Endodermal cell (in vitro differentiated cells): ENCODE measurements at regions not wholly inside any gene's neighbourhood (a gene's known extent, or its start where the extent isn't known, plus 50 kb on each side); places are given as distances from the start of the nearest gene placed in this dataset.

Source experiments
- DNase-seq: peaks from one replicate; pipeline ENCODE4 v3.0.0-alpha.2; 2017
- H3K27ac ChIP-seq: 2 replicates; pipeline ENCODE4 v1.5.1; 2013; ENCODE audit warnings: mild to moderate bottlenecking, low read depth, low read length, moderate library complexity
- H3K27me3 ChIP-seq: 2 replicates; pipeline ENCODE4 v1.6.1; 2013; ENCODE audit warnings: mild to moderate bottlenecking, low read length, moderate library complexity; ENCODE audit not compliant: insufficient read depth, control insufficient read depth, poor library complexity, severe bottlenecking
- H3K36me3 ChIP-seq: 2 replicates; pipeline ENCODE4 v1.7.0; 2013; ENCODE audit warnings: mild to moderate bottlenecking, low read length, moderate library complexity; ENCODE audit not compliant: control insufficient read depth, insufficient read depth
- H3K4me1 ChIP-seq: one replicate; pipeline ENCODE4 v1.7.0; 2013; ENCODE audit warnings: low read length; ENCODE audit not compliant: control insufficient read depth, insufficient read depth
- H3K4me3 ChIP-seq: 2 replicates; pipeline ENCODE4 v1.5.1; 2013; ENCODE audit warnings: mild to moderate bottlenecking, low read length, moderate library complexity
- H3K9ac ChIP-seq: 2 replicates; pipeline ENCODE4 v1.6.1; 2013; ENCODE audit warnings: mild to moderate bottlenecking, low read length, moderate library complexity; ENCODE audit not compliant: poor library complexity, severe bottlenecking; ENCODE audit errors: extremely low read depth
- H3K9me3 ChIP-seq: 2 replicates; pipeline ENCODE4 v1.6.1; 2013; ENCODE audit warnings: mild to moderate bottlenecking, low read length, moderate library complexity; ENCODE audit not compliant: control insufficient read depth
- H3K27ac Mint-ChIP-seq: 2 replicates; pipeline ENCODE4 v1.8.0; 2020; ENCODE audit warnings: mixed read lengths
- H3K27me3 Mint-ChIP-seq: 2 replicates; pipeline ENCODE4 v1.8.0; 2021; ENCODE audit warnings: mild to moderate bottlenecking, mixed read lengths; ENCODE audit not compliant: insufficient read depth
- H3K36me3 Mint-ChIP-seq: 2 replicates; pipeline ENCODE4 v1.8.0; 2020; ENCODE audit warnings: low read depth, mixed read lengths
- H3K4me1 Mint-ChIP-seq: 2 replicates; pipeline ENCODE4 v1.8.0; 2020; ENCODE audit warnings: mixed read lengths
- H3K4me3 Mint-ChIP-seq: 2 replicates; pipeline ENCODE4 v1.8.0; 2020; ENCODE audit warnings: mild to moderate bottlenecking, moderate library complexity, mixed read lengths
- H3K9me3 Mint-ChIP-seq: 2 replicates; pipeline ENCODE4 v1.8.0; 2020; ENCODE audit warnings: mild to moderate bottlenecking, mixed read lengths
- WGBS, 2 experiments: methylation state at CpG; one replicate each; pipeline versions ENCODE4 v1.1.5 to v1.1.7; 2013; ENCODE audit warnings: missing lambda C conversion rate in 2 of 2, mixed read lengths in 1 of 2; ENCODE audit not compliant: insufficient coverage in 1 of 2, insufficient read length in 1 of 2; 5-methylcytosine and 5-hydroxymethylcytosine counted together
- TF ChIP-seq, protein P1 (sequence below): fragments of 200-600 bp; sonication (generic); conservative IDR thresholded peaks from 2 replicates; pipeline ENCODE4 v1.5.0; 2021; ENCODE audit warnings: antibody characterized with exemption, mild to moderate bottlenecking

DNA sequence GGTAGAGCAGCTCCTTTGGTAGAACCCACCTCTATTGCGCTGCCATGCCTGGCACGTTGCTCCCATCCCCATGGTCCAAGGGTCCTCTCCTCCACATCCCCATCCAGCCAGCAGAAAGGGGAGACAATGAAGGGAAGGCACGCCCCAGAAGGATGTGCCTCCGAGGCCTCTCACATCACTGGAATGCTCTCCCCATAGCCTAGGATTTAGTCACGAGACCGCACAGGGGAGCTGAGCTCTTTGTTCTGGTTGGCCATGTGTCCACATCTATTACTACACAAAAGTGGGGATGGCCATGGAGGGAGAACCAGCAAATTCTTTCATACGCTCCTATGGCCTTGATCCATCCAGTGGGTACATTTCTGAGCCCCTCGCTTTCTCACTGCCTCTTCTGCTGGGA is 60.5 kb upstream of the SALL4 start:
- H3K27ac ChIP-seq = no peak overlapping the region
- Mint-ChIP-seq H3K27me3 (no peaks in the 10 kb centered on the region), H3K36me3 (no peaks in the 10 kb centered on the region), H3K4me3 (no peak overlapping the region), H3K27ac (no peak overlapping the region), H3K4me1 (peaks cover 23% of the 10 kb centered on the region), H3K9me3 (no peaks in the 10 kb centered on the region)
- H3K4me3 ChIP-seq = no peak overlapping the region
- H3K27me3 ChIP-seq = no peaks in the 10 kb centered on the region
- H3K36me3 ChIP-seq = no peaks in the 10 kb centered on the region
- DNase-seq = no peak
- no peak overlapping the region for H3K9ac ChIP-seq
- H3K4me1 ChIP-seq = peaks cover 9% of the 10 kb centered on the region
- TF ChIP-seq, protein P1, sequence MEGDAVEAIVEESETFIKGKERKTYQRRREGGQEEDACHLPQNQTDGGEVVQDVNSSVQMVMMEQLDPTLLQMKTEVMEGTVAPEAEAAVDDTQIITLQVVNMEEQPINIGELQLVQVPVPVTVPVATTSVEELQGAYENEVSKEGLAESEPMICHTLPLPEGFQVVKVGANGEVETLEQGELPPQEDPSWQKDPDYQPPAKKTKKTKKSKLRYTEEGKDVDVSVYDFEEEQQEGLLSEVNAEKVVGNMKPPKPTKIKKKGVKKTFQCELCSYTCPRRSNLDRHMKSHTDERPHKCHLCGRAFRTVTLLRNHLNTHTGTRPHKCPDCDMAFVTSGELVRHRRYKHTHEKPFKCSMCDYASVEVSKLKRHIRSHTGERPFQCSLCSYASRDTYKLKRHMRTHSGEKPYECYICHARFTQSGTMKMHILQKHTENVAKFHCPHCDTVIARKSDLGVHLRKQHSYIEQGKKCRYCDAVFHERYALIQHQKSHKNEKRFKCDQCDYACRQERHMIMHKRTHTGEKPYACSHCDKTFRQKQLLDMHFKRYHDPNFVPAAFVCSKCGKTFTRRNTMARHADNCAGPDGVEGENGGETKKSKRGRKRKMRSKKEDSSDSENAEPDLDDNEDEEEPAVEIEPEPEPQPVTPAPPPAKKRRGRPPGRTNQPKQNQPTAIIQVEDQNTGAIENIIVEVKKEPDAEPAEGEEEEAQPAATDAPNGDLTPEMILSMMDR = no peak
- 92 to 100% methylated on average over 5 to 8 of the region's 8 CpGs for whole genome bisulfite sequencing, 2 experiments
- H3K9me3 ChIP-seq = no peaks in the 10 kb centered on the region

DNA sequence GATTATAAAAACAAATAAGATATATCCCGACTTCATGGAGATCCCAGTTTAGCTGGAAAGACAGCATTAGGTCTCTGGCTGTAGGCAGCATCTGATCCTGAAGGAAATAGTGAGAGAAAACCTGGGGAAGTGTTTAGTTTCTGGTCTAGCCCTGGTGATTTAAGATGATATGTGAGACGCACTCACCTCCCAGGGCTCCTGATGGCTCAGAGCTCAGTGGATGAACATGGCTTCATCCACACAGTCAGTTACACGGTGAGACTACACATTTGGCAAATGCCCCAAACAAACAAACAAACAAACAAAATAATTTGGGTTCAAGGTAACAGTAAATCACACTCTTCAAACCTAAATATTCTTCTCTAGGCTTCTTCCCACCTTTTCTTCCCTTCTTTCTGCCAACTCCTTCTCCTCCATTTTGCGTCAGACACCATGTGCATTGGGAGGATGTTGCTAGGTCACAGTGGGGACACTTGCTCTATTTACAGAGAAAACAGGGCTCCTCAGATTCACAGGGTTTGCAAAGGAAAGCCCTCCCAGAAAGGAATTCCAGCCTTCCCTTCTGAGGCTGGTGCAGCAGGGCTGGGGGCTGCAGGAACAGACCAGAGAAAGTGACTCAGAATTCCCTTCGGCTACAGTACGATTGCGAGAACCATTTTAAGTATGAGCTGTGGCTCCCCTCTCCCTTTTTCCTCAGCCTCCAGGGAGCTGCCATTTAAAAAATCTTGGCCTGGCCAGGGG is 59.6 kb upstream of the SALL4 start:
- Mint-ChIP-seq H3K27ac (peak overlapping the region; percentile 16), H3K4me1 (peaks cover 23% of the 10 kb centered on the region), H3K9me3 (no peaks in the 10 kb centered on the region), H3K27me3 (no peaks in the 10 kb centered on the region), H3K4me3 (no peak overlapping the region), H3K36me3 (no peaks in the 10 kb centered on the region)
- H3K27ac ChIP-seq = no peak overlapping the region
- no peak for DNase-seq
- H3K9ac ChIP-seq = no peak overlapping the region
- TF ChIP-seq, protein P1 = no peak
- H3K4me1 ChIP-seq = peaks cover 9% of the 10 kb centered on the region
- H3K27me3 ChIP-seq = no peaks in the 10 kb centered on the region
- no peaks in the 10 kb centered on the region for H3K36me3 ChIP-seq
- 88 to 93% methylated on average over 5 to 7 of the region's 7 CpGs for WGBS, 2 experiments
- H3K9me3 ChIP-seq = no peaks in the 10 kb centered on the region
- no peak overlapping the region for H3K4me3 ChIP-seq

DNA sequence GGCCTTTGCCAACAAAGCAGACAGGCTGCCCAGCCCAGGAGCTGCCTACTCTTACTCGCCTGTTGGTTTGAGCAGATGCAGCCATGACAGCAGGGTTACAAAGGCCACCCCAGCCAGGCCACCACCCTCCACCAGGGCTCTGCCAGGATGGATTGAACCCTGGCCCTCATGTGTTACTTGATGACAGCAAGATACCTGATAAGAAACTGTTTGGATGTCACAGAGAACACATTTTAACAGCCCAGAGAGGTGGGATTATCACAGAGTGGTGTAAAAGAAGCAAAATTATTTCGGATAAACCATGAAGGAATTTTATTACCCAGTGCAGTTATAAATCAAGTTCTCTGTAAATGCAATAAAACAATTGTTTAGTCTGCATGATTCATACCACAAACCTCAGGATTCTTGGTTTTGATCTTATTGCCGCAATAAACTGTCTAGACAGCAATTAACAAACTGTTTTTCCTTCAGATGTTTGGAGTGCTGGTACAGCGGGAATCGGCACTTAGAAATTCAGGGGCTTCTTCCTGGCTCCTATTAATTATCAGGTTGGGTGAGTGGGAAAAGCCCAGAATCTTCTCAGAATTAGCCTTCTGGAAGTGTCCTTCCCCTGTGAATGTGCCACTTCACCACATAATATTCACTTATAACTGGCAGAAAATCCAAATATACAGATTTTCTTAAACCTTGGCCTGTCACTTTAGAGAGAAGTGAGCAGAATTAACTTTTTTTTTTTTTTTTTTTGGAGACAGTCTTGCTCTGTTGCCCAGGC is 58.0 kb upstream of the SALL4 start:
- H3K4me3 ChIP-seq = no peak overlapping the region
- Mint-ChIP-seq H3K27me3 (no peaks in the 10 kb centered on the region), H3K4me1 (peaks cover 21% of the 10 kb centered on the region), H3K27ac (no peak overlapping the region), H3K36me3 (no peaks in the 10 kb centered on the region), H3K4me3 (no peak overlapping the region), H3K9me3 (no peaks in the 10 kb centered on the region)
- TF ChIP-seq, protein P1 = no peak
- DNase-seq = no peak
- H3K27ac ChIP-seq = no peak overlapping the region
- peaks cover 9% of the 10 kb centered on the region for H3K4me1 ChIP-seq
- WGBS, 2 experiments = 94 to 100% methylated on average over 1 to 5 of the region's 5 CpGs
- no peaks in the 10 kb centered on the region for H3K27me3 ChIP-seq
- no peaks in the 10 kb centered on the region for H3K9me3 ChIP-seq
- no peaks in the 10 kb centered on the region for H3K36me3 ChIP-seq
- no peak overlapping the region for H3K9ac ChIP-seq
